ENCODE measurements at regions not wholly inside any gene's neighbourhood (a gene's known extent, or its start where the extent isn't known, plus 50 kb on each side); places are given as distances from the start of the nearest gene placed in this dataset.

- DNase-seq (ENCODE audit: extremely low read depth in 1 of 2, low read depth in 1 of 2) = no peak
Measured at GRCh38 chr1:244192325-244192724, 141.2 kb downstream of the ZBTB18 start.

- DNase-seq (ENCODE audit: extremely low read depth in 1 of 2, low read depth in 1 of 2) = no peak
Measured at GRCh38 chr1:244196571-244197285, 145.6 kb downstream of the ZBTB18 start.

GRCh38 chr1:244197851-244198375 lies 146.8 kb downstream of the ZBTB18 start:
- no peak for DNase-seq (ENCODE audit: extremely low read depth in 1 of 2, low read depth in 1 of 2)

- no peak for DNase-seq (ENCODE audit: extremely low read depth in 1 of 2, low read depth in 1 of 2)
Measured at GRCh38 chr1:244199902-244200301, 148.8 kb downstream of the ZBTB18 start.

GRCh38 chr1:244200596-244200995 lies 149.5 kb downstream of the ZBTB18 start:
- DNase-seq (ENCODE audit: extremely low read depth in 1 of 2, low read depth in 1 of 2) = no peak

GRCh38 chr1:244201750-244202149 lies 150.7 kb downstream of the ZBTB18 start:
- DNase-seq (ENCODE audit: extremely low read depth in 1 of 2, low read depth in 1 of 2) = no peak

- DNase-seq (ENCODE audit: extremely low read depth in 1 of 2, low read depth in 1 of 2) = no peak
Measured at GRCh38 chr1:244204004-244204403, 152.9 kb downstream of the ZBTB18 start.

- no peak for DNase-seq (ENCODE audit: extremely low read depth in 1 of 2, low read depth in 1 of 2)
Measured at GRCh38 chr1:244205171-244205570, 154.1 kb downstream of the ZBTB18 start.

GRCh38 chr1:244205906-244206305 lies 154.8 kb downstream of the ZBTB18 start:
- DNase-seq (ENCODE audit: extremely low read depth in 1 of 2, low read depth in 1 of 2) = no peak

GRCh38 chr1:244207042-244207934 lies 156.2 kb downstream of the ZBTB18 start:
- DNase-seq (ENCODE audit: extremely low read depth in 1 of 2, low read depth in 1 of 2) = no peak

- no peak for DNase-seq (ENCODE audit: extremely low read depth in 1 of 2, low read depth in 1 of 2)
Measured at GRCh38 chr1:244207935-244208244, 156.8 kb downstream of the ZBTB18 start.

- no peak for DNase-seq (ENCODE audit: extremely low read depth in 1 of 2, low read depth in 1 of 2)
Measured at GRCh38 chr1:244209955-244210354, 158.9 kb downstream of the ZBTB18 start.

GRCh38 chr1:244210884-244211558 lies 159.9 kb downstream of the ZBTB18 start:
- DNase-seq (ENCODE audit: extremely low read depth in 1 of 2, low read depth in 1 of 2) = no peak

GRCh38 chr1:244211559-244211944 lies 160.5 kb downstream of the ZBTB18 start:
- no peak for DNase-seq (ENCODE audit: extremely low read depth in 1 of 2, low read depth in 1 of 2)

GRCh38 chr1:244212219-244212618 lies 161.1 kb downstream of the ZBTB18 start:
- no peak for DNase-seq (ENCODE audit: extremely low read depth in 1 of 2, low read depth in 1 of 2)

GRCh38 chr1:244212797-244213475 lies 161.9 kb downstream of the ZBTB18 start:
- no peak for DNase-seq (ENCODE audit: extremely low read depth in 1 of 2, low read depth in 1 of 2)

- DNase-seq (ENCODE audit: extremely low read depth in 1 of 2, low read depth in 1 of 2) = no peak
Measured at GRCh38 chr1:244214009-244214967, 163.2 kb downstream of the ZBTB18 start.

- DNase-seq (ENCODE audit: extremely low read depth in 1 of 2, low read depth in 1 of 2) = no peak
Measured at GRCh38 chr1:244216836-244217235, 165.8 kb downstream of the ZBTB18 start.

GRCh38 chr1:244217711-244218110 lies 166.6 kb downstream of the ZBTB18 start:
- no peak for DNase-seq (ENCODE audit: extremely low read depth in 1 of 2, low read depth in 1 of 2)

GRCh38 chr1:244218220-244218619 lies 167.1 kb downstream of the ZBTB18 start:
- DNase-seq (ENCODE audit: extremely low read depth in 1 of 2, low read depth in 1 of 2) = no peak

All from activated CD8-positive, alpha-beta memory T cell treated with anti-CD3 and anti-CD28 coated beads for 1 hour (primary cell).